LNCaP clone FGC (cell line): ENCODE measurements at regions not wholly inside any gene's neighbourhood (a gene's known extent, or its start where the extent isn't known, plus 50 kb on each side); places are given as distances from the start of the nearest gene placed in this dataset.

ENCODE experiments used
- DNase-seq: peaks from one replicate; pipeline ENCODE4 v3.0.0-alpha.2; 2011; ENCODE audit warnings: low read depth
- H3K4me3 ChIP-seq: 2 replicates; pipeline ENCODE4 v1.5.1; 2011; ENCODE audit warnings: mild to moderate bottlenecking, low read depth, low read length, control low read depth
- CTCF ChIP-seq: IDR thresholded peaks from 2 replicates; pipeline ENCODE4 v1.5.1; 2012; ENCODE audit warnings: mild to moderate bottlenecking; ENCODE audit not compliant: control insufficient read depth, insufficient read depth; ENCODE audit errors: extremely low read depth

GRCh38 chr2:104752504-104752903, 101.4 kb upstream of the POU3F3 start:
- DNase-seq = no peak
- TF ChIP-seq CTCF = no peak
- no peak overlapping the region for H3K4me3 ChIP-seq

- DNase-seq = peak; percentile 43
- no peak for TF ChIP-seq CTCF
- peak overlapping the region; percentile 46 for H3K4me3 ChIP-seq
These were observed 98.7 kb upstream of the POU3F3 start for GRCh38 chr2:104755026-104755878.

DNA sequence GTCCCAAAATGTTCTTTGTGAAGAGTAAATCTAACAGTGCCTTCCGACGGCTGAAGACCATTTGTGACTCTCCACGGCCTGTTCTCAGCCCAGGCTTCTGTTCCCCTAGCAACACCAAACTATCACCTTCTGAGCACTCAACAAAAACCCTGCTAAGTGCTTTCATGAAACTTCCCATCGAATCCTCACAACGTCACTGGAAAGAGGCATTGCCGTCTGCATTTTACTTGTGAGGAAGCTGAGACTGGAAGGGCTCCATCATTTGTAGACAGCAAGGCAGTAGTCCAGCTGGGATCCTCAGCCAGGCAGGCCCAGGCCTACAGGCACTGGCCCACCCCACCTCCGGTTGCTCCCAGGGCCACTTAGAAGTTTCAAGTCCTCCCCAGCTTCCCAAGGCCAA, 97.8 kb upstream of the POU3F3 start:
- no peak for TF ChIP-seq CTCF
- no peak overlapping the region for H3K4me3 ChIP-seq
- no peak for DNase-seq

- no peak for TF ChIP-seq CTCF
- H3K4me3 ChIP-seq = no peak overlapping the region
- no peak for DNase-seq
These were observed 96.9 kb upstream of the POU3F3 start for GRCh38 chr2:104757056-104757455.

DNA sequence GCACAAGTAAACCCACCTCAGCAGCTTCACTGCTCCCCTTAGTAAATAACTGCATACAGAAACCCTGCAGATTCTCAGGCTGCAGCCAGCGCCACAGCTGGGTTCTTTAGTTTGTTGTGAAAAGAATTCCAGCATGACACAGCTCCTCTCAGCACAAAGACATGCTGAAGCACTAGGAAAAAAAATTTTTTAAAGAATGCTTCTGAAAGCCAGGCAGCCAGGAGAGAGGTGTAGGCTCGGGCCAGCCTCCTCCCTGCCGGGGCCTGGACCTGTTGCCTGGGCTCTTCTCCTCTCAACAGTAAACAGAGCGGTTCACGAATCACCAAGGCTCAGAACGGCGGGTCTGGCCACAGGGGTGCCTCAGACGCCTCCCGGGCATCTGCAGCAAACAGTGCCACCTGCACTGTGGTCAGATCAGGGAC, 95.7 kb upstream of the POU3F3 start:
- H3K4me3 ChIP-seq = no peak overlapping the region
- no peak for TF ChIP-seq CTCF
- no peak for DNase-seq

- DNase-seq = no peak
- TF ChIP-seq CTCF = no peak
- H3K4me3 ChIP-seq = no peak overlapping the region
These were observed 91.9 kb upstream of the POU3F3 start for GRCh38 chr2:104762031-104762430.

- DNase-seq = no peak
- no peak for TF ChIP-seq CTCF
- H3K4me3 ChIP-seq = no peak overlapping the region
These were observed 87.2 kb upstream of the POU3F3 start for GRCh38 chr2:104766683-104767082.
